T47D (cell line): ENCODE measurements at regions not wholly inside any gene's neighbourhood (a gene's known extent, or its start where the extent isn't known, plus 50 kb on each side); places are given as distances from the start of the nearest gene placed in this dataset.

ENCODE experiments used
- DNase-seq, 2 experiments: peaks; one replicate each; pipeline versions ENCODE4 v3.0.0 to v3.0.0-alpha.2; 2011 to 2012; ENCODE audit warnings: low read depth in 1 of 2, low spot score in 1 of 2
- JUND ChIP-seq: IDR thresholded peaks from 2 replicates; pipeline ENCODE4 v1.6.1; 2012; ENCODE audit warnings: low read depth
- in situ Hi-C: cut with HindIII; loops from 2 replicates; pipeline ENCODE4 v1.10.0; 2016; ENCODE audit warnings: low sequenced_read_pairs, low pct_unique_long_range_greater_than_20kb

GRCh38 chr5:96509316-96509715, 76.3 kb upstream of the PCSK1 start:
- DNase-seq, result no peak
- in situ Hi-C loops, result no loop called here
- TF ChIP-seq JUND, result no peak

- in situ Hi-C loops, result no loop called here
- DNase-seq, result no peak
- no peak for TF ChIP-seq JUND
These were observed 76.8 kb upstream of the PCSK1 start for GRCh38 chr5:96509721-96510350.

- DNase-seq, result no peak
- no peak for TF ChIP-seq JUND
- in situ Hi-C loops, result no loop called here
These were observed 83.6 kb upstream of the PCSK1 start for GRCh38 chr5:96516631-96517071.

- TF ChIP-seq JUND, result no peak
- DNase-seq, result no peak
- in situ Hi-C loops, result no loop called here
These were observed 84.2 kb upstream of the PCSK1 start for GRCh38 chr5:96517295-96517694.

GRCh38 chr5:96520345-96520744, 87.3 kb upstream of the PCSK1 start:
- no peak for DNase-seq
- TF ChIP-seq JUND, result no peak
- in situ Hi-C loops, result no loop called here

GRCh38 chr5:96522635-96523355, 89.7 kb upstream of the PCSK1 start:
- no peak for DNase-seq
- in situ Hi-C loops, result no loop called here
- TF ChIP-seq JUND, result no peak

- no peak for DNase-seq
- no peak for TF ChIP-seq JUND
- in situ Hi-C loops, result no loop called here
These were observed 95.0 kb upstream of the PCSK1 start for GRCh38 chr5:96527768-96528661.

GRCh38 chr5:96528826-96529474, 95.9 kb upstream of the PCSK1 start:
- no peak for TF ChIP-seq JUND
- no peak for DNase-seq
- in situ Hi-C loops, result no loop called here

- in situ Hi-C loops, result no loop called here
- no peak for DNase-seq
- TF ChIP-seq JUND, result no peak
These were observed 96.5 kb upstream of the PCSK1 start for GRCh38 chr5:96529559-96529958.

GRCh38 chr5:96530901-96531300, 97.9 kb upstream of the PCSK1 start:
- DNase-seq, result no peak

GRCh38 chr5:96533371-96533770, 100.3 kb upstream of the PCSK1 start:
- no peak for TF ChIP-seq JUND
- no peak for DNase-seq
- in situ Hi-C loops, result no loop called here

More at GRCh38 chr5:96530901-96531300, 97.9 kb upstream of the PCSK1 start:
- in situ Hi-C loops, result no loop called here
- TF ChIP-seq JUND, result no peak

- DNase-seq, result no peak
- in situ Hi-C loops, result no loop called here
- TF ChIP-seq JUND, result no peak
These were observed 104.3 kb upstream of the PCSK1 start for GRCh38 chr5:96537386-96537785.
